Left hindlimb (tissue), 1 donor: ENCODE measurements at regions not wholly inside any gene's neighbourhood (a gene's known extent, or its start where the extent isn't known, plus 50 kb on each side); places are given as distances from the start of the nearest gene placed in this dataset.

Source experiments
- DNase-seq: peaks from one replicate; pipeline ENCODE4 v3.0.0-alpha.2; 2018

DNA sequence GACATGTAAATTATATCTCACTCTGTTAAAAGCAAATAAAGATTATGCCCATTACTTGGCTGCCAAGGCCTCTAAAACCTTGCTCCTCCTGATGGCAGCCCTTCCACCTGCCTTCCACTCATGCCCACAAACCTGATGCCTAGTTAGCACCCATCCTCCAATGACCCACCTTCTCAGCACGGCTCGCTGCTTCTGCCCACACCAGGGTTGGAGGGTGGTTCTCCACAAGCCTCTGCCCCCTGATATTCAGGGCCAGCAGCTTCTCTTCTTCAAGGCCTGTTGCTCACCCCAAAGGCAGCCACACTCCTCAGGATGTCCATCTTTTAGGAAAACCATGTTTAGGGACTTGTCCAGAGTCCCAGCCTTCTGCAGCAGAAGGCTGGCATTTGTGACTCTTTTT, 263.4 kb upstream of the TLE3 start:
- DNase-seq, result no peak

DNA sequence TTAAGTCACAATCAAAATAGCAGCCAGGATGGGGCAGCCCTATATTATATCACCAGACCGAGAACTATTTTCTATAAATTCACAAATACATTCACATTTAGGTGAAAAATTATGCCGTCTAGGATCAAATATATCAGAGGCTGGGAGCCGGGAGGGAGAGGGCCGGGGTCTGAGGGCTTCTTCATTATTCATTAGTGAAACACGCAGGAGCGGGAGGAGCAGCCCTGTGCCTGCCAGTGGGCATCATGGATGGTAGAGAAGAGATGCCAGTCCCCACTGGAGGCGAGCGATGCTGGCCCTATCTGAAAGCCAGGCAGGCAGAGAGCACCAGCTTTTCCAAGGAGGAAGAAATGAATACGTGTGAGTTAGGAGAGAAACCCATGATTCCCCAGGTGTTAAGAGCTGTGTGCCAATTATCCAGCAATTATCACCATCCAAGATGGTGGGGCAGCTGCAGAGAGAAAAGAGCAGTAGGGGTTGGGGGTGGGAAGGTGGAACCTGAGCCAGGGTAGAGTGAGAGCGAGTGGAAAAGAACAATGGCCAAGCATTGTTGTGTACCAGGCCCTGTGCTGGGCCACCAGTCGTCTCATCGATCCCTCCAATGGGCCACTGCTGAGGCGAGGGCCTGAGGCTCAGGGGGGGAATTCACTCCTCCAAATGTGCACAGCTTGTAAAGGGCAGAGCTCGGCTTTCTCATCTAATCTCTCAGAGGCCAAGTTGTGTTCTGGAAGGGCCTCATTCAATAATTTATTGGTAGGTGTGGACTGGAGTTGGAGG, 261.3 kb upstream of the TLE3 start:
- DNase-seq, result no peak

DNA sequence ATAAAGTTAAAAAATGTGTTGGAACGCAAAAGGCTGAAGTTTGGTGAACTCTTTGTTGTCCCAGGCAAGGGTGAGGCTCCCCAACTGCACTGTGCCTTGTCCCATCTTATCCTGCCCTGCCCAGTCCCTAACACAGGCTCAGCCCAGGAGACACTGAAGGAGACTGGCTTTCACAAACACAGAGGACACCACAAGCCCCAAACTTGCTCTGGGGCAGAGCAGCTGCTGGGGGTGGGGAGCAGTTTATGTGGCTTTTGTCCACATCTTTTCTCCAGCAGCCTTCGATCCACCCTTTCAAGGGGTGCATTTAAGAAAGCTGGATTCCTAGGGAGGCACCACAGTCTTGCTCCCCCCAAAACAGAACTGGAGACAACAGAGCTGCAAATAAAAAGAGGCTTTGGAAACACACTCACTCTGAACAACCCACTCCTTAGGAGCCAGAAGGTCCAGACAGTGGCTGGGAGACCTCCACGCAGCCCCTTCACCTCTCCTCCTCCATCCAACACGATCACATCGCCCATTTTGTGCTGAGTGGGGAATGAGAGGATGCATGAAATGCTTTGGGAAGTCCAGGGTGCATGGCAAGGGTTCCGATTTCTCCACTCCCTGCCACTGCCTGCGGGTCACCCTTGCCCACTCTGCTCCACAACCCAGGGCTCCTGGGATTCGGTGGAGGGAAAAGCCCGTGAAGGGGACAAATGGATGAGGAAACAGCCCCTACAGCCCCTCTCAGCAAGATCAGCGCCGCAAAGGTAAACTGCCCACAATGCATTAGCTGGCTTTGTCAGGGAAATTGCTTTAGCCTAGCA, 260.5 kb upstream of the TLE3 start:
- DNase-seq, result no peak

DNA sequence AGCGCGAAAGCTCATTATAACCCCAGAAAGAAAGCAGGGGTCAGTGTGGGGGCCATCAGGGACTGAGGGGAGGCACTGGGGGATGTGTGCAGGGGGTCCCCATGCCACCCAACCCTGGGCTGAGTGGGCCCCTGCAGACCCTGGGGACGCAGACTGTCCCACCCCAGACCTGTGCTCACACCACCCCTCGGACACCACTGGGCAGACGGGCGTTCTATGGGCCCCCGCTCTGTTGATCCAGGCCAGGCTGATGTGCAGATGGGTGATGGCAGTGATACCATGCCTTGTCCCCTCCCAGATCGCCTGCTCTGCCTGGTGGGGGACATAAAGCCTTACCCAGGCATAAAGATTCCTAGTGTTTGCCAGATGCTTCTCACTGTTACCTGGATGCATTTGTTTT, 259.7 kb upstream of the TLE3 start:
- no peak for DNase-seq

DNA sequence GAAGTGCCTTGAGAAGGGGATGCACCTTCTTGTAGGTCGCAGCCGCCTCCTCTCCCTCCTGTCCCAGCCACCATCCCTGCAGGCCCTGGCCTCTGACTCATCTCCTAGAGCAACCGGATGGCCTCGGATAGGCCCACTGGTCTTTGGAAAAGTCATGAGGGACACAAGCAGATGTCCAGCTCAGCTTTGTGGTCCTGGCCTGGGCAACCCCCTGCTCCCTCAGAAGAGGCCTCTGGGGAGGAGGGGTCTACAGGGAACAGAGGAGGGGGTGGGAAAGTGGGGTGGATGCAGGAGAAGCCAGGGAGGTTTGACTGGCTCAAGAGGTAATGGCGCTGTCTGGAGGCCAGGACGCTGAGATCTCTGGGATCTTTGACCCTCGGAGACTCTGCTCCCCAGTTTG, 259.2 kb upstream of the TLE3 start:
- DNase-seq, result no peak

DNA sequence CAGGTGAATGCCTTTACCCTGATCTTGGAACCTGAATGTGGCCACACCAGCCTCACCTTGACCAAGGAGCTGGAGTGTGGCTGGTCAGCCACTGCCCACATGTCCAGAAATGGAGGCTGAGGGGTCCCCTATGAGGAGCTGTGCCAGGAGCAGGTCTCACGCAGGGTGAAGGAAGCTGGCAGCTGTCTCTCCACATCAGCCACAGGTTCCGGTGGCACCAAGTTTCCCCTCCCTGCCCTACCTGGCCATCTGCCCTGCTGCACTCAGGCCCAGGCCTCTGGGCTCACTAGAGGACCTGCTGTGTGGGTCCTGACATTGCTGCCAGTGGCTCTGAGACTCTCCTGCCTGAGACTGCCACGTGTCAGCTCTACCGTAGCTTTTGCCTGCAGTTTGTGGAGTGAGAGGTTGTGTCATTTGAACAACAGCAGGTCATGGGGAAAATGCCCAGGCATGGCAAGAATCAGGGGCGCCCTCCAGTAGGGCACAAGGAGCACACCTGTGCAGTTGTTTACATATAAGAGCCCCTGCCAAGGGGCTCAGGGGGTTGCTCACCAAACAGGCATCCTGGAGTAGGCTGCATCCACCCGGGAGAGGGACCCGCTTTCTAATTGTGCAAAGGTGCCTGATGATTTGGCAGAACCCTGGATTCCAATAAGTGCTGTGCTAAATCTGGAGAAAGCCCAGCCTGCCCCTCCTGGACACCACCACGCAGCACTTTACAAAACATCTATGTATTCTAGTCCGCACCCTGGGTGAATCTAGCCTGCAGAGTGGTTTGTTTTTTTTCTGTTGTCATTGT, 258.5 kb upstream of the TLE3 start:
- no peak for DNase-seq

DNA sequence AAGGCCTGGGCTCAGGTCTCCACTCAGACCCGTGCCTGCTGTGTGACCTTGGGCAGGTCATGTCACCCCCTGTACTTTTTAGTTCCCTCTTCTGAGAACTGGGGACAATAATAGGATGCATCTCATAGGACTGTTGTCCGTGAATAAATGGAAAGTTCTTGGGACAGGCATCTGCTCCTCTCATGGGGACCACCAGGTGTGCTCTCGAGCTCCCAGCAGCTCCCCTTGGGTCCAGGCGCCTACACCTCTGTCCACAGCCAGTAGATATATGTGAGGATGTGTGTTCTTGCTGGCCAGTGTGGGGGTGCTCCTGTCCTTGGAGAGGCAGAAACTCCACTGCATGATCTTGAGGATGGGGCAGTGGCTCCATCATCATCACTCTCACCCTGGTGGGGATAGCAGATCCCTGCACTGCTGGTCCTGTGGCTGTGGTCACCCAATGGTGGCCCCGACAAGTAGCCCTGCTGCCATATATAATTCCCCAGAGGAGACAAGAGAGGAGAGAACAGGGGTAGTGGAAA, 257.6 kb upstream of the TLE3 start:
- DNase-seq, result no peak

DNA sequence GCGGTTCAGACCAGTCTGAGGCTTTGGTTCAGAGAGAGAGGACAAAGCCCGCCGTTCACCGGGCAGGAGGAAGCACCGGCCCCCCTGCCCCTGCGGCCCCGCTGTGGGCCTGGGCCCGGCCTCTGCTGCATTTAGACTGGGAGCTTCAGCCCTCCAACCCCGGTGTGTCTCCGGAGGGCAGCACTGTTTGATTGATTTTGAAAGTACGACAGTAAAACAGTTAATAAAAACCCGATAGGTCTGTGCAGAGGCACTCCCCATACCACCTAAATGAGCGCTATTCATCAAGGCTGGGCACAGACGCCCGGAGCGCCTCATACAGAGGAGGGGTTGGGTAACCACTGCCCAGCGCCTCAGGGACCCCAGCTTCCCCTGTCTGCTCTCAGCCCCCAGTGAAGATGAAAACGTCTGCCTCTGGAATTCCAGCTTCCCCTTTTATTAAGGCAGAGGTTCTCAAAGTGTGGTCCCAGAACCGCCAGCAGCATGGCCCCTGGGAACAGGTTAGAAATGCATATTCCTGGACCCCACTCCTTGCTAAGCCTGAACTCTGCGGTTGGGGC, 256.7 kb upstream of the TLE3 start:
- DNase-seq, result peak; percentile 68

DNA sequence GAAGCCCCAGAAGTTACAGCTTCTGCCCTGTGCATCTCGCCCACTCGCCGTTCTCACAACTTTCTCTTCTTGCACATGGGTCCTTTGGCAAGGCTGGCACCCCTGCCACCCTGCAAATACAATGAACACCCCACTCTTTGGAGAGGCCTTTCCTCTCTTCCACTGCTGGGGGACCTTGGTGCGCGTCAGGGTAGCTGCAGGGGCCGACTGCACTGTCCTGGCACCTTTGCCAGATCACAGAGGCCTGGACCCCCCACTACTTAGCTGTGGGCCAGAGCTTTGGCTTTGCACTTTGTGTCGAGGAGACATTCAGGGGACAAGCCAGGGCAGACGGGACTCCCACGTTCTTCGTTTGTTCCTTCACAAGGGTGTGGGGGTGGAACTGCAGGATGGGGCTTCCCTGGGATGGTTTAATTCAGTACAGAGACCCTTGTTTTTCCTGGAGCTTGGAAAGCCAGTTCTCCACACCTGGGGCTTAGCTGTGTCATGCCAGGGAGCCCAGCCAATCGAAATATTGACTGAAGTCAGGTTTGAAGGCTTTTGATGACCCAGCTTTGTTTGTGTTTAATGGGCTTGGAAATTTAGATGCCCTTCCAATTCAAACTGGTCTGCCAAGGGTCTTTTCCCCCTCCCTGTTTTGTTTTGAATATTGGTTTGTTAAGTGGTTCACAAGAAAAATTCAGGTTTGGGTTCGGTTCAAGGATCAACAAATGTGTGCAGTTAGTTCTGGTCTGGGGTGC, 256.1 kb upstream of the TLE3 start:
- DNase-seq, result no peak

DNA sequence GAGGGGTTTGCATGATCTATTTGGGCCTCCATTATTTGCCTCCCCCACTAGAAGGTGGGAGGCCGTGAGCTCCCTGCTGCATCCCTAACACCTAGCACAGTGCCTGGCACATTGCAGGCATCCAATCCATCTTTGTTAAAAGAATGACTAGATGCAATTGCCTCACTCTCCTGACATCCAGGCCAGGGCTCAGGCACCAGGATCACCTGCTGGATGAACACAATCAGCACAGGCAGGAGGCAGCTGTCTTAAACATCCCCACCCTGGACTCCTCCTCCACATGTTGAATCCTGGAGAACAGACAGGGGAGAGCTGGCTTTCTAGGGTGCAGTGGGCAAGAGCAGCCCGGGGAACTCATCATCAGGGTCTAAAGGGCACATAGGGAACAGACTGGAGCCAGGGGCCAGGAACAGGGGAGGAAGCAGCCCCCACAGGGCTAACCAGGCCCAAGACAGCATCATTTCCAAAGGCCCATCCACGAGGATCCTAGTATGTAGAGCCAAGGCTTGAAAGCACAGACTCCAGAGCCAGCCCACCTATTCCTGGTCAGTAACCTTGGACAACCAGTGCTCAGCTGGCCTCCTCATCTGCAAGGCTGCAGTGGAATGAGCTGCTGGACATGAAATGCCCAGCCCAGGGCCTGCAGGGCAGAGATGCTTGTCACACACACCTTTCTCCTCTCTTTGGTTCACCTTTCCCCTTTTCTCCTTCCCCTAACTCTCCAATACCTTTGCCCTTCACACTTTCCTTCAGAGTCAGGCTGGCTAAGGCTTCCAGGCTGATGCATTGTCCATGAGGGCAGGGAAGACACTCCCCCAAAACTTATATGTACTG, 254.4 kb upstream of the TLE3 start:
- no peak for DNase-seq

DNA sequence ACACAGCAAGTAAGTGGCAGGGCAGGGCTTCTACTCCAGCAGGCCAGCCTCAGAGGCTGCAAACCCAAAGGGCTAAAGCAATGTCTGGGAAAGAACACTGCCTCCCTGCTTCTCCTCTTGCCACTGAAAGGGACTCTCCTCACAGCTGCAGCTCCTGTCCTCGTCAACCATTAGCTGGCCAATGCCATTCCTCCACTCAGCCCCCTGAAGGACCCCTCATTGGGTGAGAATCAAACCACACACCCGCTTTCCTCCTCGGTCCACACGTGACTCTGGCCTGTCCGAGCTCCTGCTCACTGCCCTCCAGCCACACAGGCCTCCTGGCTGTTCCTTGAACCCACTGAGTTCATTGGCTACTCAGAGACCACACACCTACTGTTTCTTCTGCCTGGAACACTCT, 253.7 kb upstream of the TLE3 start:
- DNase-seq, result no peak

DNA sequence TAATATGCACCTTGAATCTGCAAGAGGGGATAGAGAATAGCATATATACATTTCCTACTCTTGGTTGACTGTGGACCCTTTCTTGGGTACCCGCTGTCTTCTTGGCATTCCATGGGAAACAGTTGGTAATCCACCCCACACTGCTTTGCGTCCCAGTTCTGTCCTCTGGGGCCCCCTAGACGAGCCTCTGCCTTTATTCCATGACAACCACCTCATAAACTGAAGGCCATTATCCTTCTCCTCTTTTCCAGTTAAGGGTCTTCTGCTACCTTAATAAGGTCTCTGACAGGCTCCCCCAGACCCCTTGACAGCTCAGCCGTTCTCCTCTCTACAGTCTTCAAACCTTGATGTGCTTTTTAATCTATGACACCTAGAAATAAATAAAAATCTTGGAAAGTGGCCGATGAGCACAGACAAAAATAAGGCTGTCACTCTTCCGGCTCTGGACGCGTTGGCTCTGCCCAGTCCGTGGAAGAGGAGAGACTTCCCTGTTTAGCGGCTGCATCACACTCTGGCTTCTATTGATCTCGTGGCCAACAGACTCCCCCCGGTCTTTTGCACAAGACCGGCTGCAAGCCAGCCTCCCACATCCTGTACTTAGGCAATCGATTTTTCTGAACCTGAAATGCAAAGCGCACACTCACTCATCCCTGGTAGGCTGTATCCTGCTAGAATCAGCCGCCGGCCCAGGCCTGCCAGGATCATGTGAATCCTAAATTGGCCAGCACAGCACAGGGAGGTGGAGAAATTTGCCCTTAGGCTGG, 251.0 kb upstream of the TLE3 start:
- no peak for DNase-seq

DNA sequence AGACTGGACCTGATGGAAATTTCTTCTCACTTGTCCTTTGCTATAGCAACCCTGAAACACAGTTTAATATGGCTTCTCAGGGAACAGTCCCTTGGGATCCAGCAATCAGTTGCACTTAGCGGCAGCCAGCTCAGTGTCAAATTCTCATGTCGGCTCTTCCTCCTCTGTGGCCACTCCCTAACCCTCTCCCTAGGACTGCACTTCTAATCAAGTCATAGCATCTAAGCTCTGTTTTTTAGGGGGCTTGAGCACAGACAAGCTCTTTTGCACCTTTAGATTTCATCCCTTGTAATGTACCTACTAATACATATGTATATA, 250.5 kb upstream of the TLE3 start:
- DNase-seq, result no peak

DNA sequence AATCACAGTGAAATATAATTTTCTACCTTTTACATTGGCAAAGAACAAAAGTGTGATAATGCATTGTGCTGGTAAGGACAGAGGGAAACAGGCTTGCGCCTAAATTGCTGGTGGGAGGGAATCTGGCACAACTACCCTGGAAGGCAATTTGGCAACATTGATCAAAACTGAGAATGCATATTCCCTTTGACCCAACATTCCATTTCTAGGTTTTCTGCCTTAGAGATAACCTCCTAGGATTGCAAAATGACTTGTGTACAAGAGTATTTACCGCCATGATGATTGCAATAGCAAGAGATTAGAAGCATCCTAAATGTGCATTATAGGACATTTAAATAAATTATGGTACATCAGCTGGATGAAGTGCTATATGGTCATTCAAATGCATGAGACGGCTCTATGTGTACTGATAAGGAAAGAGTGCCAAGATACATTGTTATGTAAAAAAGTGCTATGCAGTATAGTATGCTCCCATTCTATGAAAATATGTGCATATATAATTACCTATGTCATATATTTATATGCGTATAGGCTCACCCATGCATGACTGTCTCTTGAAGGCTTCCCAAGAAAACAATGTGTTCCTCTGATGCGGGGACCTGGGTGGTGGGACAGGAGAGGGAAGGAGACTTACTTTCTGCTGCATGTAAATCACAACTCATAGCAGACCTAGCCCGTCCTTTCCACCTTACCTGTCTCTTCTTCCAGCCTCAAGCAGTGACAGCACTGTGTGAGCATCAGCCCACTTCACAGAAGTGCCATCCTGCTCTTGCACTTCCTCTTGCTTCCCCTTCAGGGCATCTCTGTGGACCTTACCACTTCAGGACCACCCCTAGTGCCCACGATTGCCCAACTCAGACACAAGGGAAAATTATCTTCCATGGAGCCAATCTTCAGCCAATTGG, 249.9 kb upstream of the TLE3 start:
- no peak for DNase-seq

DNA sequence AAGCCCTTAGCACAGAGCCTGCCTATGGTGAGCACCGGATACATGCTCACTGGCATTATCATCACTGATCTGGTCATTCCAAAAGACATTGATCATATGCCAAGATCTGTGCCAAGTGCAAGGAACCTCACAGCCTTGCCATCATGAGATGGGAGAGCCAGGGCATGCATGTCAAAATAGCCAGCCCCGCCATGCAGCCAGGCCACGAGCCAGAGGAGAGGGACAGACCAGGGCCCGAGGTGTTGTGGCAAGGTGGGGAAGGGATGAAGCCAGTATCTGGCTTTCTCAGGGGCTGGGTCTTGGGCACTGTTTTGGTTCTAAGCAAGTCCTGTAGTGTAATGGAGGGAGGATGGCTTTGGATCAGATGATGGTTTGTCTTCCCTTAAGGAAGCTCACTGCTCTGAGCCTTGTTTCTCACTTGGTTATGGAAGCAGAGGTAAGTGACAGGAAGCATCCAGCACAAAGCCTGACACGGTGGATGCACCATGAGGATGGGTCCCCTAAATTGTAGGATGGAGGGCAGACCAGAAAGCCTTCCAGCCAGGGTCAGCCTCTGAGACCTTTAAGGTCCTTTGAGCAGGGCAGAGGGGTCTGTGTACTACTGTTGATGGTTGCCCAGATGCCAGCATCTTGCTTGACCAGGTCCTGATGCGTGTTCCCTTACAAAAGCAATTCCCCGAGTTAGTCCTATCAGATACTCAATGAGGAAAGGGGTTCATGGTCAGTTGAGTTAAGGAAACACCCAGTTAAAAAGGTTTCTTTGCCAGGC, 247.7 kb upstream of the TLE3 start:
- no peak for DNase-seq

DNA sequence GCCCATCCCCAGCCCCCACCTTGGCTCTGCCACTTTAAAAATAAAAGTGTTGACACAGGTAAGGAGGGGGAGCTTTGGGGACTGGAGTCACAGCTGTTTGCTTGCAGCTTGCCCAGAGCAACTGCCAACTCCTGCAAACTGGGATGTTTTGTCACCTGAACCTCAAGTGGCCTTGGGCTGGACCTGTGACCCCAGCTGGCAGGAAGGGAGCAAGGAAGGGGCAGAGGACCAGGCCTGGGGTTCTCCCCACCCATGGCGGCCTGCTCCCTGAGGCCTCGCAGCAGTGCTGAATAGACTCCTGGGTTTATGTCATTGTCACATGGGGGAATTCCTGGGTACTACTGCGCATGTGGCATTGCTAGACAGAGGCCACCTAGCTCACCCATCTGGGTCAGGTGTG, 246.9 kb upstream of the TLE3 start:
- no peak for DNase-seq

DNA sequence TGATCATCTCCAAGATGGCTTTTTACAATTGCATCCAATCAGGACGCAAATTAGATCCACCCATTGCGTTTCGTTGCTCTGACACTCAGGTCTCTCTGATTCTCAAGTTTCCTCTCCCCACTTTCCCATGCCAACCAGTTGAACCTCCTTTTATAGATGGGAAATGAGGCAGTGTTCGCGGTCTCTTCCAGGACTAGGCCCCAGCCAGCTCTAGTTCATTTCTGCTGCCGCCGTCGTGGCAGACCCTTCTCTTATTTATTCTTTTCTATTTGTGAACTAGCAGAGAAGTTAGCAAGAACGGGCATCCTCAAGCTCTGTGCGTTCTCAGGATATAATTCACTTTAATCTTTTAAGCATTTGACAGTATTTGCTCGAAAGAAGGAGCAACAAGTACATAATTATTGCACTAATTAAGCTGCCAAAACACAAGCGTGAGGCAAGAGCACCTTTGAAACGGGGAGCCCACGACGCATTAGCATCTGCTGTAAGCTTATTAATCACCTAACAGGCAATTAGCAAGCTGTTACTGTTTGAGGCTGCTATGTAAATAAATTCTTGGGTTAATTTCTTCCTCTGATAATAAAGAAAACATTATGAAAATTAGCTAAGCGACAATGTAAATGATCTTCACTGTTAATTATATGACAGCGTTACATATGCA, 246.4 kb upstream of the TLE3 start:
- DNase-seq, result no peak
